HepG2 (cell line): ENCODE measurements at regions not wholly inside any gene's neighbourhood (a gene's known extent, or its start where the extent isn't known, plus 50 kb on each side); places are given as distances from the start of the nearest gene placed in this dataset.

Source experiments
- ATAC-seq: fragments of 200-7000 bp; cut with Tn5 transposase; 3 replicates; pipeline ENCODE4 v1.9.1; 2020; ENCODE audit warnings: mild to moderate bottlenecking, moderate library complexity
- BruUV-seq: library from RNA; stranded (reverse); fragments of 400-500 nt; replicated peaks from 2 replicates; lab custom pipeline; 2021; lab: Mats Ljungman, UMichigan
- CTCF ChIA-PET: fragments of 300-600 bp; formaldehyde crosslinking; extraction: SDS; loops from one replicate; lab custom pipeline; 2021; ENCODE audit warnings: low total read pairs, inconsistent platforms, low intra/inter-chr PET ratio; lab: Yijun Ruan, JAX
- POLR2A ChIA-PET: fragments of 350-600 bp; sonication (Branson Sonifier 250); formaldehyde crosslinking; loops from one replicate; lab custom pipeline; 2020; ENCODE audit warnings: antibody characterized with exemption, inconsistent platforms; lab: Yijun Ruan, JAX
- DNase-seq: peaks from one replicate; pipeline ENCODE4 v3.0.0-alpha.2; 2015; ENCODE audit warnings: low spot score
- FAIRE-seq: peaks from 3 replicates; lab custom pipeline; 2011; peaks lifted over from hg19 to GRCh38; lab: Jason Lieb, UNC
- H2AFZ ChIP-seq: one replicate; pipeline ENCODE4 v1.6.1; 2011; ENCODE audit warnings: low read length, inconsistent platforms
- H3K27ac ChIP-seq: fragments of 300-600 bp; 3 replicates; pipeline ENCODE4 v1.8.0; 2011; ENCODE audit warnings: mixed run types, mild to moderate bottlenecking, mixed read lengths, low read length, inconsistent platforms; ENCODE audit not compliant: insufficient read depth; ENCODE audit errors: extremely low read length
- H3K27me3 ChIP-seq, 2 experiments: fragments of 200-600 bp in 1 of 2; 2 replicates in 1 of 2; 3 replicates in 1 of 2; pipeline versions ENCODE4 v1.6.0 to v1.8.0; 2011; ENCODE audit warnings: low read length in 2 of 2, mild to moderate bottlenecking in 2 of 2, moderate library complexity in 2 of 2, inconsistent platforms in 1 of 2; ENCODE audit not compliant: insufficient read depth in 2 of 2, control insufficient read depth in 1 of 2
- H3K36me3 ChIP-seq, 2 experiments: fragments of 200-600 bp in 1 of 2; replicated peaks in 1 of 2; 2 replicates in 1 of 2; 3 replicates in 1 of 2; pipeline versions ENCODE4 v1.5.1 to v1.8.0; 2011; ENCODE audit warnings: low read length in 2 of 2, inconsistent platforms in 1 of 2; ENCODE audit not compliant: insufficient read depth in 2 of 2, control insufficient read depth in 1 of 2
- H3K4me1 ChIP-seq: 2 replicates; pipeline ENCODE4 v1.5.1; 2012; ENCODE audit warnings: low read length, inconsistent platforms; ENCODE audit not compliant: insufficient read depth
- H3K4me2 ChIP-seq: 2 replicates; pipeline ENCODE4 v1.6.0; 2011; ENCODE audit warnings: low read depth, low read length, inconsistent platforms
- H3K4me3 ChIP-seq, 3 experiments: fragments of 200-600 bp in 1 of 3; sonication (generic), shearing (Covaris generic) in 1 of 3; replicated peaks in 1 of 3; 2 replicates each; pipeline ENCODE4 v1.5.1; 2011 to 2016; ENCODE audit warnings: low read length in 3 of 3, inconsistent platforms in 2 of 3, low read depth in 2 of 3, mild to moderate bottlenecking in 2 of 3, control low read depth in 1 of 3, mixed read lengths in 1 of 3; ENCODE audit not compliant: insufficient read depth in 1 of 3
- H3K79me2 ChIP-seq: one replicate; pipeline ENCODE4 v1.6.1; 2011; ENCODE audit warnings: low read length, inconsistent platforms; ENCODE audit not compliant: insufficient read depth
- H3K9ac ChIP-seq: 2 replicates; pipeline ENCODE4 v1.6.0; 2011; ENCODE audit warnings: mild to moderate bottlenecking, low read depth, low read length, inconsistent platforms; ENCODE audit not compliant: insufficient read depth
- H3K9me3 ChIP-seq: 2 replicates; pipeline ENCODE4 v1.5.1; 2012; ENCODE audit warnings: mild to moderate bottlenecking, low read length
- H4K20me1 ChIP-seq: 2 replicates; pipeline ENCODE4 v1.6.0; 2011; ENCODE audit warnings: inconsistent platforms, mild to moderate bottlenecking, low read length, moderate library complexity; ENCODE audit not compliant: insufficient read depth
- ATAD3A ChIP-seq: sonication (generic); formaldehyde crosslinking; IDR thresholded peaks from 2 replicates; pipeline ENCODE4 v1.4.0; 2020; ENCODE audit warnings: missing genetic modification reagents
- CAMTA2 ChIP-seq: sonication (generic); formaldehyde crosslinking; IDR thresholded peaks from 2 replicates; pipeline ENCODE4 v1.4.0; 2020; ENCODE audit warnings: mild to moderate bottlenecking, missing genetic modification reagents, borderline replicate concordance
- FOSL1 ChIP-seq: sonication (generic); formaldehyde crosslinking; IDR thresholded peaks from 2 replicates; pipeline ENCODE4 v1.9.0; 2021; ENCODE audit warnings: missing genetic modification reagents, borderline replicate concordance
- GZF1 ChIP-seq: sonication (generic); formaldehyde crosslinking; IDR thresholded peaks from 2 replicates; pipeline ENCODE4 v1.5.1; 2020; ENCODE audit warnings: mild to moderate bottlenecking, missing genetic modification reagents
- HNF1A ChIP-seq, 2 experiments: sonication (generic) in 1 of 2; formaldehyde crosslinking in 1 of 2; IDR thresholded peaks; 2 replicates each; pipeline versions ENCODE4 v1.4.0 to v1.6.1; 2016 to 2020; ENCODE audit warnings: borderline replicate concordance in 1 of 2, low read depth in 1 of 2, mild to moderate bottlenecking in 1 of 2, missing genetic modification reagents in 1 of 2
- HNF4A ChIP-seq: sonication (generic); formaldehyde crosslinking; IDR thresholded peaks from 2 replicates; pipeline ENCODE4 v1.4.0; 2020; ENCODE audit warnings: missing genetic modification reagents
- ONECUT2 ChIP-seq: sonication (generic); formaldehyde crosslinking; IDR thresholded peaks from 2 replicates; pipeline ENCODE4 v1.4.0; 2020; ENCODE audit warnings: missing genetic modification reagents
- THRA ChIP-seq: sonication (generic); formaldehyde crosslinking; IDR thresholded peaks from 2 replicates; pipeline ENCODE4 v1.4.0; 2020; ENCODE audit warnings: missing genetic modification reagents, borderline replicate concordance
- ZNF205 ChIP-seq: IDR thresholded peaks from 2 replicates; pipeline ENCODE4 v1.6.1; 2018; ENCODE audit warnings: missing biosample characterization, missing genetic modification reagents
- ZNF331 ChIP-seq: sonication (generic); formaldehyde crosslinking; IDR thresholded peaks from 2 replicates; pipeline ENCODE4 v1.4.0; 2020; ENCODE audit warnings: missing genetic modification reagents
- ZNF335 ChIP-seq: sonication (generic); formaldehyde crosslinking; IDR thresholded peaks from 2 replicates; pipeline ENCODE4 v1.4.0; 2020; ENCODE audit warnings: missing genetic modification reagents
- ZNF552 ChIP-seq: sonication (generic); formaldehyde crosslinking; IDR thresholded peaks from 2 replicates; pipeline ENCODE4 v1.9.0; 2022; ENCODE audit warnings: missing genetic modification reagents, mild to moderate bottlenecking, borderline replicate concordance
- ZNF558 ChIP-seq: sonication (generic); formaldehyde crosslinking; IDR thresholded peaks from 2 replicates; pipeline ENCODE4 v1.9.0; 2022; ENCODE audit warnings: mild to moderate bottlenecking, missing genetic modification reagents, borderline replicate concordance
- ZNF605 ChIP-seq: sonication (generic); formaldehyde crosslinking; IDR thresholded peaks from 2 replicates; pipeline ENCODE4 v1.8.0; 2022; ENCODE audit warnings: mild to moderate bottlenecking, missing genetic modification reagents
- ZNF777 ChIP-seq: sonication (generic); formaldehyde crosslinking; IDR thresholded peaks from 2 replicates; pipeline ENCODE4 v1.4.0; 2020; ENCODE audit warnings: missing genetic modification reagents
- WGBS: methylation state at CpG from one replicate; pipeline ENCODE4 v1.1.6; 2017; ENCODE audit warnings: low lambda C conversion rate; 5-methylcytosine and 5-hydroxymethylcytosine counted together
- in situ Hi-C: cut with HindIII; loops from 2 replicates; pipeline ENCODE4 v1.10.0; 2017; ENCODE audit warnings: low pct_unique_long_range_greater_than_20kb; ENCODE audit not compliant: extremely low pct_ligation_motif_present
- intact Hi-C: fragments of 100-400 bp; cut with micrococcal nuclease; formaldehyde crosslinking; loops from one replicate; pipeline ENCODE4 v1.10.0; 2022; ENCODE audit not compliant: unreplicated experiment

GRCh38 chr12:86772696-86773095, 516.5 kb upstream of the MGAT4C start:
- Histone ChIP-seq H3K4me2 (no peak overlapping the region), H3K4me3 (no peak overlapping the region)
- CTCF ChIA-PET: no interaction called here
- FAIRE-seq: no peak
- no peak for TF ChIP-seq CAMTA2 (CRISPR knock-in tag)
- TF ChIP-seq THRA (CRISPR knock-in tag): no peak
- TF ChIP-seq ONECUT2 (CRISPR knock-in tag): no peak
- TF ChIP-seq ZNF605 (CRISPR knock-in tag): no peak
- no peak for TF ChIP-seq ATAD3A (CRISPR knock-in tag)
- TF ChIP-seq ZNF331 (CRISPR knock-in tag): no peak
- no peak for TF ChIP-seq ZNF777 (CRISPR knock-in tag)
- TF ChIP-seq, all 625 proteins: peak for 0
- 1% methylated on average over 2 of the region's 2 CpGs for WGBS
- ATAC-seq (no peak), DNase-seq (no peak)
- H3K79me2 ChIP-seq: no peaks in the 10 kb centered on the region
- no TSS peak for BruUV-seq
- no peaks in the 10 kb centered on the region for H3K4me1 ChIP-seq
- no peaks in the 10 kb centered on the region for H3K27me3 ChIP-seq
- POLR2A ChIA-PET: no interaction called here
- H2AFZ ChIP-seq: no peak overlapping the region
- no peaks in the 10 kb centered on the region for H4K20me1 ChIP-seq
- H3K27ac ChIP-seq: no peak overlapping the region
- H3K9ac ChIP-seq: no peak overlapping the region
- no peaks in the 10 kb centered on the region for H3K36me3 ChIP-seq
- in situ Hi-C loops (no loop called here), intact Hi-C loops (no loop called here)
- no peaks in the 10 kb centered on the region for H3K9me3 ChIP-seq

GRCh38 chr12:86770871-86771270, 514.7 kb upstream of the MGAT4C start:
- CTCF ChIA-PET: no interaction called here
- BruUV-seq: no TSS peak
- no peak overlapping the region for H3K4me2 ChIP-seq
- no peaks in the 10 kb centered on the region for H4K20me1 ChIP-seq
- intact Hi-C loops: no loop called here
- no peak overlapping the region for H3K27ac ChIP-seq
- no peaks in the 10 kb centered on the region for H3K79me2 ChIP-seq
- H3K9me3 ChIP-seq: no peaks in the 10 kb centered on the region
- no peak overlapping the region for H2AFZ ChIP-seq
- H3K4me1 ChIP-seq: no peaks in the 10 kb centered on the region
- H3K27me3 ChIP-seq: no peaks in the 10 kb centered on the region
- no peak for ATAC-seq
- no peak overlapping the region for H3K4me3 ChIP-seq
- no peaks in the 10 kb centered on the region for H3K36me3 ChIP-seq
- FAIRE-seq: no peak
- no peak overlapping the region for H3K9ac ChIP-seq
- in situ Hi-C loops: no loop called here
- no peak for DNase-seq
- POLR2A ChIA-PET: no interaction called here
- TF ChIP-seq HNF1A (IDR thresholded peaks at IDR 0.05; ENCODE audit: low read depth): no peak
- no peak for TF ChIP-seq HNF1A (CRISPR knock-in tag; IDR thresholded peaks at IDR 0.05; ENCODE audit: borderline replicate concordance)
- TF ChIP-seq FOSL1 (CRISPR knock-in tag): no peak
- TF ChIP-seq ZNF205 (CRISPR knock-in tag): no peak
- TF ChIP-seq ZNF335 (CRISPR knock-in tag): no peak
- no peak for TF ChIP-seq ZNF558 (CRISPR knock-in tag)
- TF ChIP-seq ZNF552: no peak
- no peak for TF ChIP-seq HNF4A (CRISPR knock-in tag)
- TF ChIP-seq GZF1 (CRISPR knock-in tag): no peak
